HEK293 (cell line): ENCODE measurements at regions not wholly inside any gene's neighbourhood (a gene's known extent, or its start where the extent isn't known, plus 50 kb on each side); places are given as distances from the start of the nearest gene placed in this dataset.

Source experiments
- CTCF ChIA-PET: fragments of 350-600 bp; formaldehyde crosslinking; extraction: SDS; loops from one replicate; lab custom pipeline; 2021; ENCODE audit warnings: antibody characterized with exemption; lab: Yijun Ruan, JAX
- POLR2A ChIA-PET: fragments of 300-600 bp; formaldehyde crosslinking; extraction: SDS; loops from one replicate; lab custom pipeline; 2020; ENCODE audit warnings: antibody characterized with exemption, inconsistent platforms; lab: Yijun Ruan, JAX
- H3K27ac ChIP-seq: fragments of 200-500 bp; sonication (Bioruptor generic); 2 replicates; pipeline ENCODE4 v1.5.1; 2014; ENCODE audit warnings: low read depth, low read length, control low read depth, inconsistent platforms; ENCODE audit errors: extremely low read depth
- H3K36me3 ChIP-seq, 2 experiments: fragments of 200-500 bp in 1 of 2; sonication (Bioruptor generic) in 1 of 2; 1 replicate in 1 of 2; 2 replicates in 1 of 2; pipeline ENCODE4 v1.5.1; 2014 to 2017; ENCODE audit warnings: inconsistent platforms in 2 of 2, low read length in 2 of 2; ENCODE audit not compliant: control insufficient read depth in 2 of 2, insufficient read depth in 1 of 2
- H3K4me1 ChIP-seq: fragments of 200-500 bp; sonication (Bioruptor generic); 2 replicates; pipeline ENCODE4 v1.5.1; 2014; ENCODE audit warnings: mild to moderate bottlenecking, low read length, inconsistent platforms; ENCODE audit not compliant: control insufficient read depth, insufficient read depth
- H3K4me3 ChIP-seq: 2 replicates; pipeline ENCODE4 v1.5.1; 2011; ENCODE audit warnings: low read depth, mild to moderate bottlenecking, control low read depth, low read length, moderate library complexity
- H3K9me3 ChIP-seq: fragments of 200-500 bp; sonication (Bioruptor generic); 2 replicates; pipeline ENCODE4 v1.5.1; 2014; ENCODE audit warnings: low read depth, low read length, inconsistent platforms; ENCODE audit not compliant: control insufficient read depth, insufficient read depth
- KLF1 ChIP-seq: fragments of 450-650 bp; formaldehyde crosslinking; IDR thresholded peaks from 2 replicates; pipeline ENCODE4 v1.5.1; 2016; ENCODE audit warnings: missing biosample characterization, missing genetic modification characterization
- MYNN ChIP-seq: fragments of 450-650 bp; formaldehyde crosslinking; IDR thresholded peaks from 2 replicates; pipeline ENCODE4 v1.5.1; 2016; ENCODE audit warnings: missing biosample characterization, missing genetic modification characterization, borderline replicate concordance
- ZBTB48 ChIP-seq: fragments of 450-650 bp; formaldehyde crosslinking; IDR thresholded peaks from 2 replicates; pipeline ENCODE4 v1.5.1; 2016; ENCODE audit warnings: missing biosample characterization, missing genetic modification characterization
- ZFHX2 ChIP-seq: fragments of 450-650 bp; formaldehyde crosslinking; conservative IDR thresholded peaks from 2 replicates; pipeline ENCODE4 v1.5.1; 2016; ENCODE audit warnings: missing biosample characterization, missing genetic modification characterization
- ZNF155 ChIP-seq: fragments of 450-650 bp; formaldehyde crosslinking; IDR thresholded peaks from 2 replicates; pipeline ENCODE4 v1.5.1; 2016; ENCODE audit warnings: missing biosample characterization, missing genetic modification characterization
- ZNF274 ChIP-seq, 2 experiments: fragments of 200-500 bp in 1 of 2; fragments of 450-650 bp in 1 of 2; sonication (Bioruptor generic) in 1 of 2; formaldehyde crosslinking in 1 of 2; IDR thresholded peaks; 2 replicates each; pipeline versions ENCODE4 v1.5.1 to v1.6.1; 2014 to 2016; ENCODE audit warnings: borderline replicate concordance in 1 of 2, inconsistent platforms in 1 of 2, low read length in 1 of 2, missing biosample characterization in 1 of 2, missing genetic modification characterization in 1 of 2
- ZNF292 ChIP-seq: fragments of 450-650 bp; formaldehyde crosslinking; IDR thresholded peaks from 2 replicates; pipeline ENCODE4 v1.5.1; 2016; ENCODE audit warnings: low read depth, missing biosample characterization, missing genetic modification characterization, borderline replicate concordance
- ZNF354C ChIP-seq: fragments of 450-650 bp; formaldehyde crosslinking; IDR thresholded peaks from 2 replicates; pipeline ENCODE4 v1.5.1; 2016; ENCODE audit warnings: missing biosample characterization, missing genetic modification characterization, low read depth, borderline replicate concordance
- ZNF366 ChIP-seq: fragments of 450-650 bp; formaldehyde crosslinking; conservative IDR thresholded peaks from 2 replicates; pipeline ENCODE4 v1.5.1; 2016; ENCODE audit warnings: missing biosample characterization, missing genetic modification characterization
- ZNF544 ChIP-seq: fragments of 450-650 bp; formaldehyde crosslinking; IDR thresholded peaks from 2 replicates; pipeline ENCODE4 v1.5.0; 2017; ENCODE audit warnings: missing biosample characterization, missing genetic modification characterization
- ZNF558 ChIP-seq: fragments of 450-650 bp; formaldehyde crosslinking; IDR thresholded peaks from 2 replicates; pipeline ENCODE4 v1.5.1; 2016; ENCODE audit warnings: missing biosample characterization, missing genetic modification characterization
- ZNF596 ChIP-seq: fragments of 450-650 bp; IDR thresholded peaks from 2 replicates; pipeline ENCODE4 v1.5.0; 2018; ENCODE audit warnings: missing biosample characterization, mild to moderate bottlenecking, missing genetic modification characterization, moderate library complexity
- ZNF621 ChIP-seq: fragments of 450-650 bp; formaldehyde crosslinking; IDR thresholded peaks from 2 replicates; pipeline ENCODE4 v1.5.1; 2017; ENCODE audit warnings: missing biosample characterization, missing genetic modification characterization
- ZNF626 ChIP-seq: fragments of 450-650 bp; sonication (Bioruptor Pico); formaldehyde crosslinking; IDR thresholded peaks from 2 replicates; pipeline ENCODE4 v1.5.1; 2018; ENCODE audit warnings: missing biosample characterization, missing genetic modification characterization, inconsistent platforms
- ZNF701 ChIP-seq: fragments of 450-650 bp; formaldehyde crosslinking; IDR thresholded peaks from 2 replicates; pipeline ENCODE4 v1.5.1; 2016; ENCODE audit warnings: missing biosample characterization, missing genetic modification characterization
- ZNF837 ChIP-seq: fragments of 450-650 bp; formaldehyde crosslinking; IDR thresholded peaks from 2 replicates; pipeline ENCODE4 v1.5.1; 2016; ENCODE audit warnings: missing biosample characterization, missing genetic modification characterization
- TF ChIP-seq, protein P1 (sequence below): fragments of 450-650 bp; formaldehyde crosslinking; IDR thresholded peaks from 2 replicates; pipeline ENCODE4 v1.5.0; 2017; ENCODE audit warnings: missing biosample characterization, missing genetic modification characterization, borderline replicate concordance
- TF ChIP-seq, protein P2 (sequence below): fragments of 450-650 bp; formaldehyde crosslinking; IDR thresholded peaks from 2 replicates; pipeline ENCODE4 v1.5.1; 2016; ENCODE audit warnings: missing biosample characterization, missing genetic modification characterization
- TF ChIP-seq, protein P3 (sequence below): fragments of 450-650 bp; formaldehyde crosslinking; conservative IDR thresholded peaks from 2 replicates; pipeline ENCODE4 v1.5.1; 2016; ENCODE audit warnings: low read depth, missing biosample characterization, missing genetic modification characterization

DNA sequence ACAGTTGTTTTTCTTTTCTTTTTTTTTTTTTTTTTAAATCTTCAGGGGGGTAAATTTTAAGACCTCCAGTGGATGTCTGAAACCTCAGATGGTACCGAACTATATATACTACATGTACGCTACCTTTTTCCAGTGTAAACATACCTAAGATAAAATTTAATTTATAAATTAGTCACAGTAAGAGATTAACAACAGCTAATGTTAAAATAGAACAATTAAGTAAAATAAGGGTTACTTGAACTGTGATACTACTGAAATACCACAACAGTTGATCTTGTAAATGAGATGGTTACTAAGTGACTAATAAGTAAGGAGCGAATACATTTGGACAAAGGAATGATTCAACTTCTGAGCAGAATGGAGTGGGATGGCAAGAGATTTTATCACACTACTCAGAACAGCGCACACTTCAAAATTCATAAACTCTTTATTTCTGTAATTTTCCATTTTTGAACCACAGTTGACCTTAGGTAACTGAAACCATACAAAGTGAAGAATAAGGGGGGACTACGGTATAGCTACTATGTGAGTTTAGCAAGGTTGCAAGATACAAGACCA lies 80.5 kb upstream of the PCED1B start (continued):
- TF ChIP-seq ZNF366 (tag by site-specific recombination) (no peak), ZNF621 (tag by site-specific recombination) (no peak)
- TF ChIP-seq, all 188 proteins: peak for 0

DNA sequence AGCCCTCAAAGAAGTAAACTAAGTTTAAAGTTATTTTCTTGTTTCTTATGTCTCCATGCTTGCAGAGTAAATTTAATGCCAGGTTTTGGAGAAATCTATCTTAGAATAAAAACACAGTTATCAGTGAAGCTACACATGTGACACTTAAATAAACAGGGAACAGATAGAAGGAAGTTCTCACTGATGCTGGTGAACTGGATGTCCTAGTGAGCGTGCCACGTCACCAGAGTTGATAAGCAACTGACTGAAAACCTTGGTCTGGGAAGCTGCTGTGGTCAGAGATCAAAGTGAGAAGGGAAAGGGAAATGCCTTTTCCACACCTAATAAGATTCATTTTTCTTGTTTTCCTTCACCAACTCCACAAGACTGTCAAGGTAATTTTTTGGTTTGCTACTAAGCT lies 74.8 kb upstream of the PCED1B start:
- Histone ChIP-seq H3K4me1 (no peaks in the 10 kb centered on the region), H3K4me3 (no peak overlapping the region), H3K36me3 (no peaks in the 10 kb centered on the region), H3K9me3 (no peaks in the 10 kb centered on the region), H3K27ac (no peak overlapping the region)
- TF ChIP-seq KLF1 (tag by site-specific recombination) (no peak), ZNF596 (tag by site-specific recombination) (no peak), ZNF274 (IDR thresholded peaks at IDR 0.05; ENCODE audit: low read length) (no peak), ZNF274 (tag by site-specific recombination; IDR thresholded peaks at IDR 0.05; ENCODE audit: borderline replicate concordance) (no peak), MYNN (tag by site-specific recombination) (no peak), ZNF837 (no peak), ZNF292 (no peak), ZNF354C (tag by site-specific recombination) (no peak), ZNF701 (tag by site-specific recombination) (no peak), ZFHX2 (tag by site-specific recombination) (no peak), ZBTB48 (tag by site-specific recombination) (no peak), ZNF558 (tag by site-specific recombination) (no peak), ZNF544 (tag by site-specific recombination) (no peak), ZNF626 (tag by site-specific recombination) (no peak), ZNF155 (tag by site-specific recombination) (no peak)
- TF ChIP-seq, protein P1, sequence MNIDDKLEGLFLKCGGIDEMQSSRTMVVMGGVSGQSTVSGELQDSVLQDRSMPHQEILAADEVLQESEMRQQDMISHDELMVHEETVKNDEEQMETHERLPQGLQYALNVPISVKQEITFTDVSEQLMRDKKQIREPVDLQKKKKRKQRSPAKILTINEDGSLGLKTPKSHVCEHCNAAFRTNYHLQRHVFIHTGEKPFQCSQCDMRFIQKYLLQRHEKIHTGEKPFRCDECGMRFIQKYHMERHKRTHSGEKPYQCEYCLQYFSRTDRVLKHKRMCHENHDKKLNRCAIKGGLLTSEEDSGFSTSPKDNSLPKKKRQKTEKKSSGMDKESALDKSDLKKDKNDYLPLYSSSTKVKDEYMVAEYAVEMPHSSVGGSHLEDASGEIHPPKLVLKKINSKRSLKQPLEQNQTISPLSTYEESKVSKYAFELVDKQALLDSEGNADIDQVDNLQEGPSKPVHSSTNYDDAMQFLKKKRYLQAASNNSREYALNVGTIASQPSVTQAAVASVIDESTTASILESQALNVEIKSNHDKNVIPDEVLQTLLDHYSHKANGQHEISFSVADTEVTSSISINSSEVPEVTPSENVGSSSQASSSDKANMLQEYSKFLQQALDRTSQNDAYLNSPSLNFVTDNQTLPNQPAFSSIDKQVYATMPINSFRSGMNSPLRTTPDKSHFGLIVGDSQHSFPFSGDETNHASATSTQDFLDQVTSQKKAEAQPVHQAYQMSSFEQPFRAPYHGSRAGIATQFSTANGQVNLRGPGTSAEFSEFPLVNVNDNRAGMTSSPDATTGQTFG = no peak
- TF ChIP-seq, protein P2, sequence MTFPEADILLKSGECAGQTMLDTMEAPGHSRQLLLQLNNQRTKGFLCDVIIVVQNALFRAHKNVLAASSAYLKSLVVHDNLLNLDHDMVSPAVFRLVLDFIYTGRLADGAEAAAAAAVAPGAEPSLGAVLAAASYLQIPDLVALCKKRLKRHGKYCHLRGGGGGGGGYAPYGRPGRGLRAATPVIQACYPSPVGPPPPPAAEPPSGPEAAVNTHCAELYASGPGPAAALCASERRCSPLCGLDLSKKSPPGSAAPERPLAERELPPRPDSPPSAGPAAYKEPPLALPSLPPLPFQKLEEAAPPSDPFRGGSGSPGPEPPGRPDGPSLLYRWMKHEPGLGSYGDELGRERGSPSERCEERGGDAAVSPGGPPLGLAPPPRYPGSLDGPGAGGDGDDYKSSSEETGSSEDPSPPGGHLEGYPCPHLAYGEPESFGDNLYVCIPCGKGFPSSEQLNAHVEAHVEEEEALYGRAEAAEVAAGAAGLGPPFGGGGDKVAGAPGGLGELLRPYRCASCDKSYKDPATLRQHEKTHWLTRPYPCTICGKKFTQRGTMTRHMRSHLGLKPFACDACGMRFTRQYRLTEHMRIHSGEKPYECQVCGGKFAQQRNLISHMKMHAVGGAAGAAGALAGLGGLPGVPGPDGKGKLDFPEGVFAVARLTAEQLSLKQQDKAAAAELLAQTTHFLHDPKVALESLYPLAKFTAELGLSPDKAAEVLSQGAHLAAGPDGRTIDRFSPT (tag by site-specific recombination) = no peak
- TF ChIP-seq, protein P3, sequence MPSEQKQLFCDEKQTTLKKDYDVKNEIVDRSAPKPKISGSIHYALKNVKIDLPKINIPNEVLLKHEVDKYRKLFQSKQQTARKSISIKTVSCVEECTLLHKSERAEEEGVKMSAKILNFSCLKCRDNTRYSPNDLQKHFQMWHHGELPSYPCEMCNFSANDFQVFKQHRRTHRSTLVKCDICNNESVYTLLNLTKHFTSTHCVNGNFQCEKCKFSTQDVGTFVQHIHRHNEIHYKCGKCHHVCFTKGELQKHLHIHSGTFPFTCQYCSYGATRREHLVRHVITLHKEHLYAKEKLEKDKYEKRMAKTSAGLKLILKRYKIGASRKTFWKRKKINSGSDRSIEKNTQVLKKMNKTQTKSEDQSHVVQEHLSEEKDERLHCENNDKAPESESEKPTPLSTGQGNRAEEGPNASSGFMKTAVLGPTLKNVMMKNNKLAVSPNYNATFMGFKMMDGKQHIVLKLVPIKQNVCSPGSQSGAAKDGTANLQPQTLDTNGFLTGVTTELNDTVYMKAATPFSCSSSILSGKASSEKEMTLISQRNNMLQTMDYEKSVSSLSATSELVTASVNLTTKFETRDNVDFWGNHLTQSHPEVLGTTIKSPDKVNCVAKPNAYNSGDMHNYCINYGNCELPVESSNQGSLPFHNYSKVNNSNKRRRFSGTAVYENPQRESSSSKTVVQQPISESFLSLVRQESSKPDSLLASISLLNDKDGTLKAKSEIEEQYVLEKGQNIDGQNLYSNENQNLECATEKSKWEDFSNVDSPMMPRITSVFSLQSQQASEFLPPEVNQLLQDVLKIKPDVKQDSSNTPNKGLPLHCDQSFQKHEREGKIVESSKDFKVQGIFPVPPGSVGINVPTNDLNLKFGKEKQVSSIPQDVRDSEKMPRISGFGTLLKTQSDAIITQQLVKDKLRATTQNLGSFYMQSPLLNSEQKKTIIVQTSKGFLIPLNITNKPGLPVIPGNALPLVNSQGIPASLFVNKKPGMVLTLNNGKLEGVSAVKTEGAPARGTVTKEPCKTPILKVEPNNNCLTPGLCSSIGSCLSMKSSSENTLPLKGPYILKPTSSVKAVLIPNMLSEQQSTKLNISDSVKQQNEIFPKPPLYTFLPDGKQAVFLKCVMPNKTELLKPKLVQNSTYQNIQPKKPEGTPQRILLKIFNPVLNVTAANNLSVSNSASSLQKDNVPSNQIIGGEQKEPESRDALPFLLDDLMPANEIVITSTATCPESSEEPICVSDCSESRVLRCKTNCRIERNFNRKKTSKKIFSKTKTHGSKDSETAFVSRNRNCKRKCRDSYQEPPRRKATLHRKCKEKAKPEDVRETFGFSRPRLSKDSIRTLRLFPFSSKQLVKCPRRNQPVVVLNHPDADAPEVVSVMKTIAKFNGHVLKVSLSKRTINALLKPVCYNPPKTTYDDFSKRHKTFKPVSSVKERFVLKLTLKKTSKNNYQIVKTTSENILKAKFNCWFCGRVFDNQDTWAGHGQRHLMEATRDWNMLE (tag by site-specific recombination) = no peak
- CTCF ChIA-PET = interaction anchor here (0.6 kb wide), 1 partner anchor 17 kb away, joined by 3 read pairs; no protein-coding TSS in a partner anchor
- POLR2A ChIA-PET = no interaction called here
